C1 segment of cervical spinal cord (tissue), 14 donors: ENCODE measurements at regions not wholly inside any gene's neighbourhood (a gene's known extent, or its start where the extent isn't known, plus 50 kb on each side); places are given as distances from the start of the nearest gene placed in this dataset.

Source experiments
- DNase-seq, 14 donors: peaks; one replicate each; lab custom pipeline; 2025; lab: John Stamatoyannopoulos, UW

GRCh38 chr22:48609279-48609865, 1218.3 kb downstream of the BRD1 start:
- no peak for DNase-seq

- DNase-seq = no peak
These were observed 1219.6 kb downstream of the BRD1 start for GRCh38 chr22:48607901-48608662.

GRCh38 chr22:48606684-48607307, 1220.9 kb downstream of the BRD1 start:
- DNase-seq = peak in 2 of 14 donors; percentile 9 to 28

GRCh38 chr22:48605856-48606481, 1221.7 kb downstream of the BRD1 start:
- DNase-seq = peak in 1 of 14 donors; percentile 21

- no peak for DNase-seq
These were observed 1222.5 kb downstream of the BRD1 start for GRCh38 chr22:48605125-48605524.

GRCh38 chr22:48603621-48604320, 1223.9 kb downstream of the BRD1 start:
- peak in 8 of 14 donors; percentile 16 to 55 (median 42) for DNase-seq

GRCh38 chr22:48602805-48603518, 1224.7 kb downstream of the BRD1 start:
- no peak for DNase-seq

GRCh38 chr22:48600681-48601080, 1227.0 kb downstream of the BRD1 start:
- no peak for DNase-seq

- no peak for DNase-seq
These were observed 1227.5 kb downstream of the BRD1 start for GRCh38 chr22:48600171-48600570.

GRCh38 chr22:48599346-48599745, 1228.3 kb downstream of the BRD1 start:
- DNase-seq = no peak

- DNase-seq = no peak
These were observed 1231.4 kb downstream of the BRD1 start for GRCh38 chr22:48596111-48596850.

- DNase-seq = no peak
These were observed 1232.2 kb downstream of the BRD1 start for GRCh38 chr22:48595511-48595905.

GRCh38 chr22:48594757-48595510, 1232.7 kb downstream of the BRD1 start:
- no peak for DNase-seq

- no peak for DNase-seq
These were observed 1233.5 kb downstream of the BRD1 start for GRCh38 chr22:48594016-48594756.

GRCh38 chr22:48593551-48593950, 1234.1 kb downstream of the BRD1 start:
- DNase-seq = no peak

- no peak for DNase-seq
These were observed 1234.7 kb downstream of the BRD1 start for GRCh38 chr22:48592931-48593330.

- no peak for DNase-seq
These were observed 1235.2 kb downstream of the BRD1 start for GRCh38 chr22:48592488-48592887.

- DNase-seq = no peak
These were observed 1235.7 kb downstream of the BRD1 start for GRCh38 chr22:48592066-48592345.
